HEK293T (cell line): ENCODE measurements at regions not wholly inside any gene's neighbourhood (a gene's known extent, or its start where the extent isn't known, plus 50 kb on each side); places are given as distances from the start of the nearest gene placed in this dataset.

Source experiments
- ARNT ChIP-seq: fragments of 450-650 bp; IDR thresholded peaks from 2 replicates; pipeline ENCODE4 v1.6.1; 2017; ENCODE audit warnings: mild to moderate bottlenecking
- BHLHE40 ChIP-seq: fragments of 450-650 bp; IDR thresholded peaks from 2 replicates; pipeline ENCODE4 v1.6.1; 2016; ENCODE audit warnings: mild to moderate bottlenecking, moderate library complexity, borderline replicate concordance
- CTBP1 ChIP-seq: fragments of 450-650 bp; IDR thresholded peaks from 2 replicates; pipeline ENCODE4 v1.6.1; 2016; ENCODE audit warnings: borderline replicate concordance
- ELF4 ChIP-seq: fragments of 450-650 bp; IDR thresholded peaks from 2 replicates; pipeline ENCODE4 v1.6.1; 2017; ENCODE audit warnings: antibody characterized with exemption
- FOXA1 ChIP-seq: fragments of 450-650 bp; IDR thresholded peaks from 2 replicates; pipeline ENCODE4 v1.6.1; 2016; ENCODE audit warnings: mild to moderate bottlenecking
- FOXK2 ChIP-seq: fragments of 450-650 bp; IDR thresholded peaks from 2 replicates; pipeline ENCODE4 v1.6.1; 2016; ENCODE audit warnings: mild to moderate bottlenecking
- FOXM1 ChIP-seq: fragments of 450-650 bp; IDR thresholded peaks from 2 replicates; pipeline ENCODE4 v1.6.1; 2017; ENCODE audit warnings: mild to moderate bottlenecking, borderline replicate concordance
- HDGF ChIP-seq: fragments of 450-650 bp; IDR thresholded peaks from 2 replicates; pipeline ENCODE4 v1.6.1; 2017; ENCODE audit warnings: antibody characterized with exemption, borderline replicate concordance
- L3MBTL2 ChIP-seq: fragments of 450-650 bp; conservative IDR thresholded peaks from 2 replicates; pipeline ENCODE4 v1.6.1; 2016; ENCODE audit warnings: mild to moderate bottlenecking
- LEF1 ChIP-seq: fragments of 450-650 bp; IDR thresholded peaks from 2 replicates; pipeline ENCODE4 v1.6.1; 2017; ENCODE audit warnings: mild to moderate bottlenecking, borderline replicate concordance
- PKNOX1 ChIP-seq: fragments of 450-650 bp; IDR thresholded peaks from 2 replicates; pipeline ENCODE4 v1.6.1; 2016
- SP1 ChIP-seq: fragments of 450-650 bp; IDR thresholded peaks from 2 replicates; pipeline ENCODE4 v1.6.1; 2017
- SUZ12 ChIP-seq: fragments of 450-650 bp; IDR thresholded peaks from 2 replicates; pipeline ENCODE4 v1.6.1; 2016; ENCODE audit warnings: mild to moderate bottlenecking
- TARDBP ChIP-seq: fragments of 450-650 bp; IDR thresholded peaks from 2 replicates; pipeline ENCODE4 v1.6.1; 2016

- TF ChIP-seq FOXM1 (no peak), ELF4 (no peak), BHLHE40 (no peak), PKNOX1 (no peak), LEF1 (no peak), FOXA1 (no peak), L3MBTL2 (no peak), FOXK2 (no peak), SP1 (no peak), TARDBP (no peak), ARNT (no peak), SUZ12 (no peak), HDGF (no peak), CTBP1 (no peak)
These were observed 895.6 kb upstream of the MAP3K7 start for GRCh38 chr6:91482498-91482897.
